ENCODE measurements at regions not wholly inside any gene's neighbourhood (a gene's known extent, or its start where the extent isn't known, plus 50 kb on each side); places are given as distances from the start of the nearest gene placed in this dataset.

DNA sequence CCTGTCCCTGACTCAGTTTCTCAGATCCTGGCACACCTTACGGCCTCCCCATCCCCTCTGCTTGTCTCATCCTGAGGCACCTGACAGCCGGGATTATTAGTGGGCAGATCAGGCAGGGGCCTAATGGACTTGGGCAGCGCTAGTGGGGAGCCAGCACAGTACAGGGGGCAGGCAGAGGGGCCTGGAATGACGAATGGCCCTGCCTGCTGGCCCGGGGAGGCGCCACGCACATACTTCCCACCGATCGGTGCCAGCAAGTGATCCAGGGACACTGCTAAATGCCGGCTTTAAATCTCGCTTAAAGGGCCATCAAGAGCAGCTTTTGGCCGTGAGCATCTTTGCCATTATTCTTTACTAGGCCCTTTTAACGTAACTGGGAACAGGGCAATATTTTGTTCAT, 188.4 kb downstream of the DHX35 start:
- no peaks in the 10 kb centered on the region for H3K36me3 Mint-ChIP-seq (ENCODE audit: low read depth)
- peaks cover 3% of the 10 kb centered on the region for H3K27me3 Mint-ChIP-seq (ENCODE audit: insufficient read depth, low read depth, poor library complexity)
- Histone ChIP-seq H3K27me3 (ENCODE audit: insufficient read depth) (no peaks in the 10 kb centered on the region), H3K4me3 (no peak overlapping the region), H3K9me2 (ENCODE audit: insufficient read depth) (no peaks in the 10 kb centered on the region), H3K36me3 (ENCODE audit: insufficient read depth) (no peaks in the 10 kb centered on the region), H3K4me2 (no peak overlapping the region), H3K27ac (ENCODE audit: low read depth) (no peak overlapping the region), H3K79me2 (replicated peaks; ENCODE audit: insufficient read depth) (no peaks in the 10 kb centered on the region), H4K20me1 (replicated peaks; ENCODE audit: insufficient read depth) (no peaks in the 10 kb centered on the region), H3F3A (replicated peaks; ENCODE audit: low read depth) (no peaks in the 10 kb centered on the region), H2AFZ (no peak overlapping the region), H3K4me1 (ENCODE audit: insufficient read depth) (peaks cover 10% of the 10 kb centered on the region)
- no peak overlapping the region for H3K27ac Mint-ChIP-seq
- H3K9me3 Mint-ChIP-seq = no peaks in the 10 kb centered on the region
- peaks cover 17% of the 10 kb centered on the region for H3K4me1 Mint-ChIP-seq
- TF ChIP-seq STAT1 (IDR thresholded peaks at IDR 0.05; ENCODE audit: unreplicated experiment) (no peak), ZNF331 (CRISPR knock-in tag; IDR thresholded peaks at IDR 0.05; ENCODE audit: low read depth) (no peak), ZNF114 (CRISPR knock-in tag; IDR thresholded peaks at IDR 0.05) (no peak), EZH2 (IDR thresholded peaks at IDR 0.05; ENCODE audit: low read depth, unreplicated experiment) (no peak), POLR2AphosphoS5 (IDR thresholded peaks at IDR 0.05; ENCODE audit: low read depth) (no peak), CREB1 (CRISPR knock-in tag; IDR thresholded peaks at IDR 0.05; ENCODE audit: low read depth) (no peak)
- no peak for DNase-seq (ENCODE audit: low spot score)
- no peak overlapping the region for H3K4me3 Mint-ChIP-seq
- no peak for ATAC-seq

- no peak overlapping the region for H3K27ac Mint-ChIP-seq
- H4K20me1 ChIP-seq (replicated peaks; ENCODE audit: insufficient read depth) = no peaks in the 10 kb centered on the region
- TF ChIP-seq, protein P1, sequence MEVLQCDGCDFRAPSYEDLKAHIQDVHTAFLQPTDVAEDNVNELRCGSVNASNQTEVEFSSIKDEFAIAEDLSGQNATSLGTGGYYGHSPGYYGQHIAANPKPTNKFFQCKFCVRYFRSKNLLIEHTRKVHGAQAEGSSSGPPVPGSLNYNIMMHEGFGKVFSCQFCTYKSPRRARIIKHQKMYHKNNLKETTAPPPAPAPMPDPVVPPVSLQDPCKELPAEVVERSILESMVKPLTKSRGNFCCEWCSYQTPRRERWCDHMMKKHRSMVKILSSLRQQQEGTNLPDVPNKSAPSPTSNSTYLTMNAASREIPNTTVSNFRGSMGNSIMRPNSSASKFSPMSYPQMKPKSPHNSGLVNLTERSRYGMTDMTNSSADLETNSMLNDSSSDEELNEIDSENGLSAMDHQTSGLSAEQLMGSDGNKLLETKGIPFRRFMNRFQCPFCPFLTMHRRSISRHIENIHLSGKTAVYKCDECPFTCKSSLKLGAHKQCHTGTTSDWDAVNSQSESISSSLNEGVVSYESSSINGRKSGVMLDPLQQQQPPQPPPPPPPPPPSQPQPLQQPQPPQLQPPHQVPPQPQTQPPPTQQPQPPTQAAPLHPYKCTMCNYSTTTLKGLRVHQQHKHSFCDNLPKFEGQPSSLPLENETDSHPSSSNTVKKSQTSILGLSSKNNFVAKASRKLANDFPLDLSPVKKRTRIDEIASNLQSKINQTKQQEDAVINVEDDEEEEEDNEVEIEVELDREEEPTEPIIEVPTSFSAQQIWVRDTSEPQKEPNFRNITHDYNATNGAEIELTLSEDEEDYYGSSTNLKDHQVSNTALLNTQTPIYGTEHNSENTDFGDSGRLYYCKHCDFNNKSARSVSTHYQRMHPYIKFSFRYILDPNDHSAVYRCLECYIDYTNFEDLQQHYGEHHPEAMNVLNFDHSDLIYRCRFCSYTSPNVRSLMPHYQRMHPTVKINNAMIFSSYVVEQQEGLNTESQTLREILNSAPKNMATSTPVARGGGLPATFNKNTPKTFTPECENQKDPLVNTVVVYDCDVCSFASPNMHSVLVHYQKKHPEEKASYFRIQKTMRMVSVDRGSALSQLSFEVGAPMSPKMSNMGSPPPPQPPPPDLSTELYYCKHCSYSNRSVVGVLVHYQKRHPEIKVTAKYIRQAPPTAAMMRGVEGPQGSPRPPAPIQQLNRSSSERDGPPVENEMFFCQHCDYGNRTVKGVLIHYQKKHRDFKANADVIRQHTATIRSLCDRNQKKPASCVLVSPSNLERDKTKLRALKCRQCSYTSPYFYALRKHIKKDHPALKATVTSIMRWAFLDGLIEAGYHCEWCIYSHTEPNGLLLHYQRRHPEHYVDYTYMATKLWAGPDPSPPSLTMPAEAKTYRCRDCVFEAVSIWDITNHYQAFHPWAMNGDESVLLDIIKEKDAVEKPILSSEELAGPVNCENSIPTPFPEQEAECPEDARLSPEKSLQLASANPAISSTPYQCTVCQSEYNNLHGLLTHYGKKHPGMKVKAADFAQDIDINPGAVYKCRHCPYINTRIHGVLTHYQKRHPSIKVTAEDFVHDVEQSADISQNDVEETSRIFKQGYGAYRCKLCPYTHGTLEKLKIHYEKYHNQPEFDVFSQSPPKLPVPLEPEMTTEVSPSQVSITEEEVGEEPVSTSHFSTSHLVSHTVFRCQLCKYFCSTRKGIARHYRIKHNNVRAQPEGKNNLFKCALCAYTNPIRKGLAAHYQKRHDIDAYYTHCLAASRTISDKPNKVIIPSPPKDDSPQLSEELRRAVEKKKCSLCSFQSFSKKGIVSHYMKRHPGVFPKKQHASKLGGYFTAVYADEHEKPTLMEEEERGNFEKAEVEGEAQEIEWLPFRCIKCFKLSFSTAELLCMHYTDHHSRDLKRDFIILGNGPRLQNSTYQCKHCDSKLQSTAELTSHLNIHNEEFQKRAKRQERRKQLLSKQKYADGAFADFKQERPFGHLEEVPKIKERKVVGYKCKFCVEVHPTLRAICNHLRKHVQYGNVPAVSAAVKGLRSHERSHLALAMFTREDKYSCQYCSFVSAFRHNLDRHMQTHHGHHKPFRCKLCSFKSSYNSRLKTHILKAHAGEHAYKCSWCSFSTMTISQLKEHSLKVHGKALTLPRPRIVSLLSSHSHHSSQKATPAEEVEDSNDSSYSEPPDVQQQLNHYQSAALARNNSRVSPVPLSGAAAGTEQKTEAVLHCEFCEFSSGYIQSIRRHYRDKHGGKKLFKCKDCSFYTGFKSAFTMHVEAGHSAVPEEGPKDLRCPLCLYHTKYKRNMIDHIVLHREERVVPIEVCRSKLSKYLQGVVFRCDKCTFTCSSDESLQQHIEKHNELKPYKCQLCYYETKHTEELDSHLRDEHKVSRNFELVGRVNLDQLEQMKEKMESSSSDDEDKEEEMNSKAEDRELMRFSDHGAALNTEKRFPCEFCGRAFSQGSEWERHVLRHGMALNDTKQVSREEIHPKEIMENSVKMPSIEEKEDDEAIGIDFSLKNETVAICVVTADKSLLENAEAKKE (CRISPR knock-in tag; IDR thresholded peaks at IDR 0.05) = peak; percentile 46; the same call in 1 of the 2 replicates
- TF ChIP-seq ZNF331 (CRISPR knock-in tag; IDR thresholded peaks at IDR 0.05; ENCODE audit: low read depth) = no peak
- H3K9me2 ChIP-seq (ENCODE audit: insufficient read depth) = no peaks in the 10 kb centered on the region
- H3K27me3 ChIP-seq (ENCODE audit: insufficient read depth) = no peaks in the 10 kb centered on the region
- no peaks in the 10 kb centered on the region for H3F3A ChIP-seq (replicated peaks; ENCODE audit: low read depth)
- no peak overlapping the region for H2AFZ ChIP-seq
- no peaks in the 10 kb centered on the region for H3K36me3 Mint-ChIP-seq (ENCODE audit: low read depth)
- H3K79me2 ChIP-seq (replicated peaks; ENCODE audit: insufficient read depth) = no peaks in the 10 kb centered on the region
- peaks cover 10% of the 10 kb centered on the region for H3K4me1 ChIP-seq (ENCODE audit: insufficient read depth)
- H3K9me3 Mint-ChIP-seq = peaks cover 5% of the 10 kb centered on the region; the same call in 2 of the 3 replicates
- H3K4me3 Mint-ChIP-seq = no peak overlapping the region
- H3K27ac ChIP-seq (ENCODE audit: low read depth) = no peak overlapping the region
- H3K36me3 ChIP-seq (ENCODE audit: insufficient read depth) = no peaks in the 10 kb centered on the region
- peaks cover 6% of the 10 kb centered on the region for H3K27me3 Mint-ChIP-seq (ENCODE audit: insufficient read depth, low read depth, poor library complexity)
- H3K4me3 ChIP-seq = no peak overlapping the region
- ATAC-seq (peak; percentile 82), DNase-seq (ENCODE audit: low spot score) (peak; percentile 87)
- peak overlapping the region; percentile 30; the same call in 1 of the 2 replicates for H3K4me2 ChIP-seq
- peaks cover 17% of the 10 kb centered on the region for H3K4me1 Mint-ChIP-seq
Observed at GRCh38 chr20:39146394-39146793, 184.2 kb downstream of the DHX35 start.
